ENCODE measurements at regions not wholly inside any gene's neighbourhood (a gene's known extent, or its start where the extent isn't known, plus 50 kb on each side); places are given as distances from the start of the nearest gene placed in this dataset.
A peak's percentile ranks its signal among the peaks of the same experiment; 100 is the strongest.
"Not testable (repeated sequence)": the region's sequence is repeated elsewhere in the genome, so short reads cannot be mapped to it uniquely, and the experiment has no call there.

DNA sequence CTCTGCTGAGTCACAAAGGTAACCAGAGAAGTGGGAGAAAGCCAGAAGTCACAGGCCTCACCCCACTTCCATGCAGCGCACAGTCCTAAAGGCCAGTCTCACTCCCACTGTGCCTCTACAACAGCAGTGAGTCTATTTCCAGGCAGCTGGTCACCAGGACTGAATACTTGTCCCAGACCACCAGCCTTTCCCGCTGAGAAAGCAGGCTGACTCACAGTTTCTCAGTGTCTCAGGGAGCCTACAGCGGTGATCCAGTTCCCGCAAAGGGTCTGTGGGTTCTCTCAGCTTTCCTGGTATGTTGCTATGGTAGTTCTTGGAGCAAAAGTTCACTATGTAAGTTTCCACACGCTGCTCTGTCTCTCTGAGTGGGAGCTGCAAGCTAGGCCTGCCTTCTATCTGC lies 622.5 kb downstream of the RNF144A start:
- no peak overlapping the region for H3K27ac ChIP-seq (ENCODE audit: insufficient read depth, low read length, poor library complexity, severe bottlenecking)
- Mint-ChIP-seq H3K27ac (no peak overlapping the region), H3K4me1 (peaks cover 0 to 7% (median 0%) of the 10 kb centered on the region in 4 donors), H3K4me3 (no peak overlapping the region), H3K9me3 (peaks cover 0 to 6% (median 2%) of the 10 kb centered on the region in 7 donors), H3K27me3 (no peaks in the 10 kb centered on the region), H3K36me3 (no peaks in the 10 kb centered on the region)
- H3K27me3 ChIP-seq (ENCODE audit: control insufficient read depth, insufficient read depth, low read length), result no peaks in the 10 kb centered on the region
- no peaks in the 10 kb centered on the region for H3K9me3 ChIP-seq (ENCODE audit: control insufficient read depth in 2 of 2, low read length in 2 of 2)
- no peaks in the 10 kb centered on the region for H3K4me1 ChIP-seq (ENCODE audit: control insufficient read depth, insufficient read depth, low read length, poor library complexity, severe bottlenecking)
- no peak overlapping the region for H3K4me3 ChIP-seq (ENCODE audit: low read depth, low read length)
- DNase-seq, result no peak
- no peaks in the 10 kb centered on the region for H3K36me3 ChIP-seq (ENCODE audit: control insufficient read depth, insufficient read depth, low read length)
- no peak for ATAC-seq (ENCODE audit: low read depth in 2 of 2)

DNA sequence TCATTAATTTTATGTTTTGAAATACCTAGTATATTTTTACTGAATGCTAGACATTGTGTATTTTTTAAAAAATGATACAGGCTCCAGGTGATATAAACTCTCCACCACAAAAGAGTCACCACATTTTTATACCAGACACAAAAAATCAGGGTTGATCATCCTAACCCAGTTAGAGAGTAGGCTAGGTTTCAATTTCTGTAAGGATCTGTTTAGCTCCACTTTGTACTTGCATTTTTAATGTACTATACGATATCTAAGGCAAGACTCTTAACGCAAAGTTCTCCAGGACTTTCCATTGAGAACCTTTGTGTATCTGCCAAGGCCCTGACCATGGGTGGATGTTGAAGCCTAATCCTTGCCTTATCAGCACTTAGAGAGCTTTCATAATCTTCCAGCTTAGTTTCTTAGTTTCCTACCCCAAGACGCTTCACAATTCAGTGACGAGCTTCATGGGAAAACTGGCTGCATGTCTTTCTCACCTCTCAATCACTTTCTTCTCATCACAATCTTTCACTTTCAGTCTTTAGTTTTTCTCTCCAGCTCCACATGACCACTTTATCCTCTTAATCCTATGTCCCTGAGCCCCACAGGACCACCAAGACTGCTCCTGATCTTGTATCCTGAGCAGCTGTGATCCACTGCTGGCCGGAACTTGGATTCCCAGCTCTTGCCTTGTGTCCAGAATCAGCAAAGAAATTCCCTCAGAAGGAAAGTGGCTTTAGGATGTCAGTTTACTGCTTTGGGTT lies 635.8 kb downstream of the RNF144A start:
- H3K27ac ChIP-seq (ENCODE audit: insufficient read depth, low read length, poor library complexity, severe bottlenecking), result no peak overlapping the region
- H3K36me3 ChIP-seq (ENCODE audit: control insufficient read depth, insufficient read depth, low read length), result no peaks in the 10 kb centered on the region
- H3K9me3 Mint-ChIP-seq, result peaks cover 0 to 3% (median 0%) of the 10 kb centered on the region in 7 donors
- H3K4me3 ChIP-seq (ENCODE audit: low read depth, low read length), result no peak overlapping the region
- H3K36me3 Mint-ChIP-seq, result no peaks in the 10 kb centered on the region
- no peak for ATAC-seq (ENCODE audit: low read depth in 2 of 2)
- H3K9me3 ChIP-seq (ENCODE audit: control insufficient read depth in 2 of 2, low read length in 2 of 2), result no peaks in the 10 kb centered on the region
- DNase-seq, result no peak
- H3K4me3 Mint-ChIP-seq, result no peak overlapping the region
- no peaks in the 10 kb centered on the region for H3K27me3 Mint-ChIP-seq
- no peaks in the 10 kb centered on the region for H3K4me1 ChIP-seq (ENCODE audit: control insufficient read depth, insufficient read depth, low read length, poor library complexity, severe bottlenecking)
- no peak overlapping the region for H3K27ac Mint-ChIP-seq
- peaks cover 0 to 2% (median 0%) of the 10 kb centered on the region in 4 donors for H3K4me1 Mint-ChIP-seq
- no peaks in the 10 kb centered on the region for H3K27me3 ChIP-seq (ENCODE audit: control insufficient read depth, insufficient read depth, low read length)

DNA sequence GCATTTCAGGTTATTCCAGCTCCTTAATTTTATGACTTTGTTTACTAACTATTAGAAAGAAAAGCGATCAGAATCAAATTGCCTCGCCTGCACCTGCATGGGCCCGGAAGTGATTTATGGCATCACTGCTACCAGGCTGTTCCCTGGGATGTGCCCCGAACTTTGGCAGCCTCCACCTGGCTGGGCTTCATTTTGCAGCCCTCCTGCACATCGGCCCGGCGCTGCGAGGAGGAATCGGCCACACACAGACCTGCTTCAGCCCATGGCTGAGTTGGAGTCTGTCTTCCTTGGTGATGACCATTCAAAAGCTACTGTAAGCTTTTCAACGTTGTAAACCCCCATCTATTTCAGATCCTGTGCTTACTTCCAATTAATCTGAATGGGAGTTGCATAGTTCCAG lies 638.0 kb downstream of the RNF144A start:
- no peak overlapping the region for H3K27ac Mint-ChIP-seq
- no peak for ATAC-seq (ENCODE audit: low read depth in 2 of 2)
- no peaks in the 10 kb centered on the region for H3K36me3 Mint-ChIP-seq

DNA sequence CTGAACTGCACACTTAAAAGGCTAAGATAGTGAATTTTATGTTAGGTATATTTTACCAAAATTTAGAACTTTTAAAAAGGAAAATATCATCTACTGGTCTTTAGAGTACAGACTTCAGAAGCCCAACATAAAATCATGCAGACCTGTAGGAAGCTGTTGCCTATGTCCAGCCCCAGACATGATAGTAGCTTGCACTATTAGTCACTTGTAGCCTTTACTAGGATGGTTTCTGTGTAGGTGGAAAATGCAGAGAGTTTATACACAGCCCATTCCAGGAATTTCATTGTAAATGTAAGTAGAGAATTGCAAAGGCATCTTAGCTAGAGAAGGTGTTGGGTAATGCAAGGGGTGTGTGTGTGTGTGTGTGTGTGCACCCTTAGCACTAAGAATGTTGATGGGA lies 640.2 kb downstream of the RNF144A start:
- no peaks in the 10 kb centered on the region for H3K36me3 ChIP-seq (ENCODE audit: control insufficient read depth, insufficient read depth, low read length)
- no peak overlapping the region for H3K4me3 Mint-ChIP-seq
- ATAC-seq (ENCODE audit: low read depth in 2 of 2), result no peak
- no peaks in the 10 kb centered on the region for H3K36me3 Mint-ChIP-seq
- no peaks in the 10 kb centered on the region for H3K9me3 ChIP-seq (ENCODE audit: control insufficient read depth in 2 of 2, low read length in 2 of 2)
- H3K4me3 ChIP-seq (ENCODE audit: low read depth, low read length), result no peak overlapping the region
- no peak overlapping the region for H3K27ac Mint-ChIP-seq
- H3K27me3 Mint-ChIP-seq, result no peaks in the 10 kb centered on the region
- H3K27me3 ChIP-seq (ENCODE audit: control insufficient read depth, insufficient read depth, low read length), result no peaks in the 10 kb centered on the region
- no peak overlapping the region for H3K27ac ChIP-seq (ENCODE audit: insufficient read depth, low read length, poor library complexity, severe bottlenecking)
- no peaks in the 10 kb centered on the region for H3K4me1 ChIP-seq (ENCODE audit: control insufficient read depth, insufficient read depth, low read length, poor library complexity, severe bottlenecking)
- no peak for DNase-seq
- H3K9me3 Mint-ChIP-seq, result peaks cover 0 to 1% (median 0%) of the 10 kb centered on the region in 7 donors
- peaks cover 0 to 2% (median 0%) of the 10 kb centered on the region in 4 donors for H3K4me1 Mint-ChIP-seq

More for the DNA sequence above, 638.0 kb downstream of the RNF144A start:
- no peaks in the 10 kb centered on the region for H3K9me3 ChIP-seq (ENCODE audit: control insufficient read depth in 2 of 2, low read length in 2 of 2)
- no peak overlapping the region for H3K27ac ChIP-seq (ENCODE audit: insufficient read depth, low read length, poor library complexity, severe bottlenecking)
- Mint-ChIP-seq H3K27me3 (no peaks in the 10 kb centered on the region), H3K4me1 (peaks cover 0 to 2% (median 0%) of the 10 kb centered on the region in 4 donors), H3K4me3 (no peak overlapping the region), H3K9me3 (peaks cover 0 to 3% (median 0%) of the 10 kb centered on the region in 7 donors)
- H3K36me3 ChIP-seq (ENCODE audit: control insufficient read depth, insufficient read depth, low read length), result no peaks in the 10 kb centered on the region
- no peaks in the 10 kb centered on the region for H3K4me1 ChIP-seq (ENCODE audit: control insufficient read depth, insufficient read depth, low read length, poor library complexity, severe bottlenecking)
- no peak overlapping the region for H3K4me3 ChIP-seq (ENCODE audit: low read depth, low read length)
- H3K27me3 ChIP-seq (ENCODE audit: control insufficient read depth, insufficient read depth, low read length), result no peaks in the 10 kb centered on the region
- no peak for DNase-seq

DNA sequence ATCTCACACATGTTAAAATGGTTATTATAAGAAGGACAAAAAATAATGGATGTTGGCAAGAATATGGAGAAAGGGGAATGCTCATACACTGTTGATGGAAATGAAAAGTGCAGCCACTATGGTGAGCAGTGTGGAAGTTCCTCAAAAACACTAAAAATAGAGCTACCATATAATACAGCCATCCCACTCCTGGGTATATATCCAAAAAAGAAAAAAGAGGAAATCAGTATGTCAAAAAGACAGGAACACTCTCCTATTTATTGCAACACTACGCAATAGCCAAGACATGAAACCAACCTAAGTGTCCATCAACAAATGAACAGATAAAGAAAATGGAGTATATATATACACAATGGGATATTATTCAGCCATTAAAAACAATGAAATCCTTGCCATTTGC lies 642.6 kb downstream of the RNF144A start:
- no peaks in the 10 kb centered on the region for H3K36me3 Mint-ChIP-seq
- Histone ChIP-seq H3K27ac (ENCODE audit: insufficient read depth, low read length, poor library complexity, severe bottlenecking) (no peak overlapping the region), H3K27me3 (ENCODE audit: control insufficient read depth, insufficient read depth, low read length) (no peaks in the 10 kb centered on the region), H3K4me3 (ENCODE audit: low read depth, low read length) (no peak overlapping the region), H3K9me3 (ENCODE audit: control insufficient read depth in 2 of 2, low read length in 2 of 2) (no peaks in the 10 kb centered on the region), H3K4me1 (ENCODE audit: control insufficient read depth, insufficient read depth, low read length, poor library complexity, severe bottlenecking) (no peaks in the 10 kb centered on the region), H3K36me3 (ENCODE audit: control insufficient read depth, insufficient read depth, low read length) (no peaks in the 10 kb centered on the region)
- no peaks in the 10 kb centered on the region for H3K4me1 Mint-ChIP-seq
- no peak overlapping the region for H3K4me3 Mint-ChIP-seq
- no peak overlapping the region for H3K27ac Mint-ChIP-seq
- peaks cover 0 to 4% (median 0%) of the 10 kb centered on the region in 7 donors for H3K9me3 Mint-ChIP-seq
- DNase-seq (no peak), ATAC-seq (ENCODE audit: low read depth in 2 of 2) (no peak)
- H3K27me3 Mint-ChIP-seq, result no peaks in the 10 kb centered on the region

DNA sequence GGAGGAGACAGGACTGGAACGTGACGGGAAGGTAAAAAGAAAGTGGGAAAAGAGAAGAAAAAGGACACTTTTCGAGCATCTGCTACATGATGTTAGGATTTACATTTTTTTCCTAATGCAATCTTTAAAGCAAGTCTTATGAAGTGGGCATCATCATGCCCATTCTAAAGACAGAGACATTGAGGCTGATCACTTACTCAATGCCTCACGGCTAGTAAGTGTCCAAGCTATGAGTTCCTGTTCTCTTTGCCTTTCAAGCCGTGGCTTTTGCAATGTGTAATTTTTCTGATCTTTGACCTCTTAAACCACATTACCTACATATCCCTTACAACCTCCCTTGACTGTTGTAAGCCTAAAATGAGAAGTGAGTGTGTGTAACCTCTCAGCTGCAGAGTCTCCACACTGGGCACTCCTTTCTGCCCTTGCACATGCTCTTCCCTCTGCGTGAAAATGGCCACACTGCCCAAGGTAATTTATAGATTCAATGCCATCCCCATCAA lies 649.2 kb downstream of the RNF144A start:
- H3K27ac Mint-ChIP-seq, result no peak overlapping the region
- no peak overlapping the region for H3K4me3 Mint-ChIP-seq
- peaks cover 0 to 3% (median 0%) of the 10 kb centered on the region in 7 donors for H3K9me3 Mint-ChIP-seq
- ATAC-seq (ENCODE audit: low read depth in 2 of 2), result no peak
- no peaks in the 10 kb centered on the region for H3K9me3 ChIP-seq (ENCODE audit: control insufficient read depth in 2 of 2, low read length in 2 of 2)
- no peak overlapping the region for H3K4me3 ChIP-seq (ENCODE audit: low read depth, low read length)
- no peak overlapping the region for H3K27ac ChIP-seq (ENCODE audit: insufficient read depth, low read length, poor library complexity, severe bottlenecking)
- H3K4me1 ChIP-seq (ENCODE audit: control insufficient read depth, insufficient read depth, low read length, poor library complexity, severe bottlenecking), result no peaks in the 10 kb centered on the region
- H3K27me3 ChIP-seq (ENCODE audit: control insufficient read depth, insufficient read depth, low read length), result no peaks in the 10 kb centered on the region
- no peaks in the 10 kb centered on the region for H3K36me3 Mint-ChIP-seq
- no peak for DNase-seq
- H3K36me3 ChIP-seq (ENCODE audit: control insufficient read depth, insufficient read depth, low read length), result no peaks in the 10 kb centered on the region
- H3K4me1 Mint-ChIP-seq, result peaks cover 0 to 20% (median under 1%) of the 10 kb centered on the region in 4 donors
- H3K27me3 Mint-ChIP-seq, result no peaks in the 10 kb centered on the region

DNA sequence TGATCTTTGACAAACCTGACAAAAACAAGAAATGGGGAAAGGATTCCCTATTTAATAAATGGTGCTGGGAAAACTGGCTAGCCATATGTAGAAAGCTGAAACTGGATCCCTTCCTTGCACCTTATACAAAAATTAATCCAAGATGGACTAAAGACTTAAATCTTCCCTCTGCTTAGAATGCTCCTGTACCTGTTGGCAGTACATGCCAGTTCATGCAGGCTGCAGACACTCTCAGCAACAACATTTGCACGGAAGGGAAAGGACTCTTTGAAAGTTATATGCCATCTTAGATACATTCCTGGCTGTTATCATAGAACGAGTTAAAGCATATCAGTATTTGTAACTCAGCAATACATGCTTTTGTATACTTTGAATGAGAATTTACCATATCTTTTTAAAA lies 649.9 kb downstream of the RNF144A start:
- not testable (repeated sequence) for DNase-seq; H3K36me3 ChIP-seq (ENCODE audit: control insufficient read depth, insufficient read depth, low read length); H3K27me3 Mint-ChIP-seq; H3K4me1 ChIP-seq (ENCODE audit: control insufficient read depth, insufficient read depth, low read length, poor library complexity, severe bottlenecking); H3K27ac ChIP-seq (ENCODE audit: insufficient read depth, low read length, poor library complexity, severe bottlenecking); H3K27me3 ChIP-seq (ENCODE audit: control insufficient read depth, insufficient read depth, low read length); ATAC-seq (ENCODE audit: low read depth in 2 of 2); H3K36me3 Mint-ChIP-seq; H3K9me3 Mint-ChIP-seq; H3K9me3 ChIP-seq (ENCODE audit: control insufficient read depth in 2 of 2, low read length in 2 of 2)
- H3K27ac Mint-ChIP-seq, result peak overlapping the region in 2 of 3 donors; percentile 21 to 44
- peaks cover 0 to 22% (median under 1%) of the 10 kb centered on the region in 4 donors for H3K4me1 Mint-ChIP-seq
- H3K4me3 ChIP-seq (ENCODE audit: low read depth, low read length), result peak overlapping the region; percentile 16
- peak overlapping the region in 2 of 4 donors; percentile 23 to 26 for H3K4me3 Mint-ChIP-seq

DNA sequence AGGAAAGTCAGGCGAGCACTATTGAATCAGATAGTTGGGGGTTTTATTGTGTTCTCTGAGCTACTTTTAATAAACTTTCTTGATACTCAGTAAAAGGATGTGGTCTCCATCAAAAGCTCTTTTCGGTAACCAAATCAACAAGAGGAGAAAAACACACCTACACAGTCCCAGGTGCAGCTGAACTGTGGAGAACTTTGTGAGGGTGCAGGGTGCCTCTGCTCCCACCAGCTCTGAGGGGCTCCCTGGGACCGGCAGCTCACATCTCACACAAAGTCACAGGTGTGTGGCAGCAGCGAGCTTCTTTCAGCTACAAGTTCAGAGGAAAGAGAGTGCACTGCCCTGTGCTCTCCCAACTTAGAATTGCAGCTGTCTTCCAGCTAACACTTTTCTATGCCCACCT lies 650.4 kb downstream of the RNF144A start:
- ATAC-seq (ENCODE audit: low read depth in 2 of 2) (peak; percentile 42 to 47), DNase-seq (peak in 2 of 3 donors; percentile 17 to 28)
- H3K27ac ChIP-seq (ENCODE audit: insufficient read depth, low read length, poor library complexity, severe bottlenecking), result no peak overlapping the region
- Mint-ChIP-seq H3K27me3 (no peaks in the 10 kb centered on the region), H3K4me3 (peak overlapping the region in 2 of 4 donors; percentile 23 to 26), H3K27ac (peak overlapping the region; percentile 5 to 44 (median 21)), H3K4me1 (peaks cover 0 to 25% (median under 1%) of the 10 kb centered on the region in 4 donors), H3K36me3 (no peaks in the 10 kb centered on the region), H3K9me3 (peaks cover 0 to 3% (median 0%) of the 10 kb centered on the region in 7 donors)
- peak overlapping the region; percentile 16 for H3K4me3 ChIP-seq (ENCODE audit: low read depth, low read length)
- no peaks in the 10 kb centered on the region for H3K27me3 ChIP-seq (ENCODE audit: control insufficient read depth, insufficient read depth, low read length)
- H3K36me3 ChIP-seq (ENCODE audit: control insufficient read depth, insufficient read depth, low read length), result no peaks in the 10 kb centered on the region
- no peaks in the 10 kb centered on the region for H3K9me3 ChIP-seq (ENCODE audit: control insufficient read depth in 2 of 2, low read length in 2 of 2)
- H3K4me1 ChIP-seq (ENCODE audit: control insufficient read depth, insufficient read depth, low read length, poor library complexity, severe bottlenecking), result no peaks in the 10 kb centered on the region
